Nephron (organoid): ENCODE measurements at regions not wholly inside any gene's neighbourhood (a gene's known extent, or its start where the extent isn't known, plus 50 kb on each side); places are given as distances from the start of the nearest gene placed in this dataset.

Source experiments
- H3K27ac Mint-ChIP-seq, 3 experiments: 2 replicates each; pipeline ENCODE4 v1.8.0; 2020; ENCODE audit warnings: mixed read lengths in 3 of 3, mild to moderate bottlenecking in 2 of 3, moderate library complexity in 1 of 3
- H3K27me3 Mint-ChIP-seq: 2 replicates; pipeline ENCODE4 v1.8.0; 2021; ENCODE audit warnings: low read depth, mild to moderate bottlenecking, moderate library complexity, mixed read lengths
- H3K36me3 Mint-ChIP-seq: 2 replicates; pipeline ENCODE4 v1.8.0; 2020; ENCODE audit warnings: low read depth, mixed read lengths
- H3K4me1 Mint-ChIP-seq: 2 replicates; pipeline ENCODE4 v1.8.0; 2020; ENCODE audit warnings: mixed read lengths
- H3K4me3 Mint-ChIP-seq, 3 experiments: 2 replicates each; pipeline ENCODE4 v1.8.0; 2020; ENCODE audit warnings: mild to moderate bottlenecking in 3 of 3, mixed read lengths in 3 of 3, moderate library complexity in 2 of 3
- H3K9me3 Mint-ChIP-seq: 2 replicates; pipeline ENCODE4 v1.8.0; 2020; ENCODE audit warnings: mixed read lengths
- CTCF ChIP-seq, 3 experiments: fragments of 200-600 bp; sonication (generic); IDR thresholded peaks; one replicate each; pipeline ENCODE4 v1.5.0; 2021; ENCODE audit warnings: antibody characterized with exemption in 3 of 3; ENCODE audit not compliant: unreplicated experiment in 3 of 3

- TF ChIP-seq CTCF (IDR thresholded peaks at IDR 0.05; ENCODE audit: unreplicated experiment in 3 of 3), result no peak
- Mint-ChIP-seq H3K27me3 (peaks cover 39% of the 10 kb centered on the region), H3K36me3 (no peaks in the 10 kb centered on the region), H3K9me3 (peaks cover 6% of the 10 kb centered on the region), H3K27ac (no peak overlapping the region), H3K4me1 (peaks cover 8% of the 10 kb centered on the region), H3K4me3 (no peak overlapping the region)
Observed at GRCh38 chr10:130498042-130498441, 361.9 kb downstream of the GLRX3 start.

GRCh38 chr10:130498934-130499333 is 362.7 kb downstream of the GLRX3 start:
- H3K4me1 Mint-ChIP-seq, result peaks cover under 1% of the 10 kb centered on the region
- H3K27ac Mint-ChIP-seq, result no peak overlapping the region
- H3K4me3 Mint-ChIP-seq, result no peak overlapping the region
- no peak for TF ChIP-seq CTCF (IDR thresholded peaks at IDR 0.05; ENCODE audit: unreplicated experiment in 3 of 3)
- H3K27me3 Mint-ChIP-seq, result peaks cover 45% of the 10 kb centered on the region
- H3K36me3 Mint-ChIP-seq, result no peaks in the 10 kb centered on the region
- peaks cover 13% of the 10 kb centered on the region for H3K9me3 Mint-ChIP-seq

GRCh38 chr10:130499541-130499940 is 363.4 kb downstream of the GLRX3 start:
- TF ChIP-seq CTCF (IDR thresholded peaks at IDR 0.05; ENCODE audit: unreplicated experiment in 3 of 3), result no peak
- Mint-ChIP-seq H3K36me3 (no peaks in the 10 kb centered on the region), H3K27ac (no peak overlapping the region), H3K9me3 (peaks cover 17% of the 10 kb centered on the region), H3K4me3 (no peak overlapping the region), H3K27me3 (peaks cover 45% of the 10 kb centered on the region), H3K4me1 (no peaks in the 10 kb centered on the region)

- no peaks in the 10 kb centered on the region for H3K4me1 Mint-ChIP-seq
- H3K36me3 Mint-ChIP-seq, result no peaks in the 10 kb centered on the region
- peaks cover 25% of the 10 kb centered on the region for H3K9me3 Mint-ChIP-seq
- no peak for TF ChIP-seq CTCF (IDR thresholded peaks at IDR 0.05; ENCODE audit: unreplicated experiment in 3 of 3)
- peaks cover 45% of the 10 kb centered on the region for H3K27me3 Mint-ChIP-seq
- no peak overlapping the region for H3K4me3 Mint-ChIP-seq
- no peak overlapping the region for H3K27ac Mint-ChIP-seq
Observed at GRCh38 chr10:130500261-130501000, 364.2 kb downstream of the GLRX3 start.

GRCh38 chr10:130507461-130507860 is 371.3 kb downstream of the GLRX3 start:
- Mint-ChIP-seq H3K4me3 (no peak overlapping the region), H3K4me1 (no peaks in the 10 kb centered on the region), H3K9me3 (peaks cover 25% of the 10 kb centered on the region), H3K27ac (no peak overlapping the region), H3K36me3 (no peaks in the 10 kb centered on the region), H3K27me3 (peaks cover 29% of the 10 kb centered on the region)
- TF ChIP-seq CTCF (IDR thresholded peaks at IDR 0.05; ENCODE audit: unreplicated experiment in 3 of 3), result no peak
